ENCODE measurements at regions not wholly inside any gene's neighbourhood (a gene's known extent, or its start where the extent isn't known, plus 50 kb on each side); places are given as distances from the start of the nearest gene placed in this dataset.

DNA sequence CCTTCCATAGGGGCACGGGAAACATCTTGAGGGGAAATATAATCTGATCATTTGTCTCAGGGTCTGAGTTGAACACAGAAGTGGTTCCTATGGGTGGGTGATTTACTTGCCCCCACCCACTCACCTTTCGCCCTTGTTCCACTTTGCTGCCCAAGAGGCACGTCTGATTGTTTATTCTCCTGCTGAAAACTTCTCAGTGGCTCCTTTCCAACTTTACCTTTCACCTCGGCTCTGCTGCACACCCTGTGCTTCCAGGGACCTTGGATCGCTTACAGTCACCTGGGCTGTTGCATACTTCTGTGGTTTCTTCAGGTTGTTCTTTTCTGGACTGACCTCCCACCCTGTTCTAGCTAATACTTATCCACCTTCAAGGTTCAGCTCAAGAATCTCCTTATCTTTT is 213.4 kb upstream of the JADE1 start:
- WGBS (ENCODE audit: insufficient coverage, low coverage, missing lambda C conversion rate): 61% methylated on average over 5 of the region's 5 CpGs
- Histone ChIP-seq H3K4me3 (no peak overlapping the region), H3K9me3 (replicated peaks; ENCODE audit: control insufficient read depth, insufficient read depth, low read depth, low read length) (no peaks in the 10 kb centered on the region; the same call in 1 of the 2 replicates), H4K20me1 (replicated peaks; ENCODE audit: control insufficient read depth, insufficient read depth, low read length) (no peaks in the 10 kb centered on the region), H3K27ac (ENCODE audit: extremely low read depth, low read depth, low read length) (no peak overlapping the region), H3K4me2 (ENCODE audit: insufficient read depth, low read length) (no peak overlapping the region), H3K36me3 (ENCODE audit: control insufficient read depth, insufficient read depth, low read length) (no peaks in the 10 kb centered on the region), H2AFZ (ENCODE audit: low read depth, low read length) (no peak overlapping the region), H3K27me3 (ENCODE audit: control insufficient read depth in 2 of 2, insufficient read depth in 2 of 2, low read length in 2 of 2) (no peaks in the 10 kb centered on the region), H3K9ac (ENCODE audit: insufficient read depth in 1 of 2, low read depth in 2 of 2, low read length in 2 of 2) (no peak overlapping the region), H3K4me1 (replicated peaks in 1 of 2; ENCODE audit: control insufficient read depth in 2 of 2, insufficient read depth in 2 of 2, low read length in 2 of 2) (peaks cover 4 to 21% of the 10 kb centered on the region in 2 experiments), H3K79me2 (ENCODE audit: control insufficient read depth, insufficient read depth, low read length) (no peaks in the 10 kb centered on the region), H3K9me1 (ENCODE audit: control insufficient read depth, insufficient read depth, low read length) (no peaks in the 10 kb centered on the region)
- CTCF ChIA-PET (ENCODE audit: low intra/inter-chr PET ratio): no interaction called here
- POLR2A ChIA-PET: no interaction called here
- DNase-seq (ENCODE audit: extremely low read depth in 1 of 4, low spot score in 3 of 4) (no peak), ATAC-seq (no peak), FAIRE-seq (no peak)
- intact Hi-C loops (cut with micrococcal nuclease): no loop called here
- in situ Hi-C loops (cut with MboI): loop anchor here (10.0 kb wide), 1 partner anchor 681 kb away; no protein-coding TSS in a partner anchor
- no TSS peak for BruUV-seq (replicated peaks)
- TF ChIP-seq, protein P1, sequence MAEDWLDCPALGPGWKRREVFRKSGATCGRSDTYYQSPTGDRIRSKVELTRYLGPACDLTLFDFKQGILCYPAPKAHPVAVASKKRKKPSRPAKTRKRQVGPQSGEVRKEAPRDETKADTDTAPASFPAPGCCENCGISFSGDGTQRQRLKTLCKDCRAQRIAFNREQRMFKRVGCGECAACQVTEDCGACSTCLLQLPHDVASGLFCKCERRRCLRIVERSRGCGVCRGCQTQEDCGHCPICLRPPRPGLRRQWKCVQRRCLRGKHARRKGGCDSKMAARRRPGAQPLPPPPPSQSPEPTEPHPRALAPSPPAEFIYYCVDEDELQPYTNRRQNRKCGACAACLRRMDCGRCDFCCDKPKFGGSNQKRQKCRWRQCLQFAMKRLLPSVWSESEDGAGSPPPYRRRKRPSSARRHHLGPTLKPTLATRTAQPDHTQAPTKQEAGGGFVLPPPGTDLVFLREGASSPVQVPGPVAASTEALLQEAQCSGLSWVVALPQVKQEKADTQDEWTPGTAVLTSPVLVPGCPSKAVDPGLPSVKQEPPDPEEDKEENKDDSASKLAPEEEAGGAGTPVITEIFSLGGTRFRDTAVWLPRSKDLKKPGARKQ (CRISPR knock-in tag; IDR thresholded peaks at IDR 0.05): no peak
- TF ChIP-seq CEBPB (tag; IDR thresholded peaks at IDR 0.05) (no peak), NFYB (IDR thresholded peaks at IDR 0.05; ENCODE audit: extremely low read depth, insufficient read length) (no peak), ZBTB40 (IDR thresholded peaks at IDR 0.05) (no peak), ZBTB40 (CRISPR knock-in tag; IDR thresholded peaks at IDR 0.05) (no peak), NELFE (IDR thresholded peaks at IDR 0.05; ENCODE audit: insufficient read depth, insufficient read length) (no peak), CAMTA2 (CRISPR knock-in tag; conservative IDR thresholded peaks at IDR 0.05) (no peak), ZKSCAN1 (IDR thresholded peaks at IDR 0.05; ENCODE audit: low read depth, low read length) (no peak), HMGN3 (IDR thresholded peaks at IDR 0.05; ENCODE audit: borderline replicate concordance, extremely low read depth, insufficient read length, low read depth, low read length) (no peak), STAG1 (CRISPR knock-in tag; IDR thresholded peaks at IDR 0.05; ENCODE audit: borderline replicate concordance) (no peak), RB1 (IDR thresholded peaks at IDR 0.05; ENCODE audit: low read depth) (no peak), SETDB1 (IDR thresholded peaks at IDR 0.05; ENCODE audit: low read length) (no peak), NCOR1 (IDR thresholded peaks at IDR 0.05) (no peak), KDM5B (IDR thresholded peaks at IDR 0.05; ENCODE audit: insufficient replicate concordance, low read depth, low read length) (no peak), CXXC5 (CRISPR knock-in tag; IDR thresholded peaks at IDR 0.05) (no peak)
